GM18868 (cell line): ENCODE measurements at regions not wholly inside any gene's neighbourhood (a gene's known extent, or its start where the extent isn't known, plus 50 kb on each side); places are given as distances from the start of the nearest gene placed in this dataset.
A peak's percentile ranks its signal among the peaks of the same experiment; 100 is the strongest.
"Not testable (repeated sequence)": the region's sequence is repeated elsewhere in the genome, so short reads cannot be mapped to it uniquely, and the experiment has no call there.

Source experiments
- ATAC-seq: cut with Tn5 transposase; IDR thresholded peaks from one replicate; pipeline ENCODE4 v1.9.1; 2021; ENCODE audit warnings: mild to moderate bottlenecking, moderate library complexity; ENCODE audit not compliant: unreplicated experiment

- no peak for ATAC-seq
These were observed 278.9 kb upstream of the LMO3 start for GRCh38 chr12:16884819-16885218.

- peak; percentile 75 for ATAC-seq
These were observed 278.1 kb upstream of the LMO3 start for GRCh38 chr12:16884056-16884455.

GRCh38 chr12:16881986-16882570 is 276.1 kb upstream of the LMO3 start:
- no peak for ATAC-seq

GRCh38 chr12:16880864-16881285 is 274.9 kb upstream of the LMO3 start:
- no peak for ATAC-seq

GRCh38 chr12:16870845-16871244 is 264.9 kb upstream of the LMO3 start:
- no peak for ATAC-seq

- ATAC-seq: no peak
These were observed 257.8 kb upstream of the LMO3 start for GRCh38 chr12:16863742-16864141.

- ATAC-seq: peak; percentile 98
These were observed 251.5 kb upstream of the LMO3 start for GRCh38 chr12:16857456-16857923.

GRCh38 chr12:16854465-16854864 is 248.5 kb upstream of the LMO3 start:
- no peak for ATAC-seq

GRCh38 chr12:16849473-16849872 is 243.5 kb upstream of the LMO3 start:
- no peak for ATAC-seq

GRCh38 chr12:16844875-16845274 is 238.9 kb upstream of the LMO3 start:
- ATAC-seq: peak; percentile 48

- ATAC-seq: peak; percentile 91
These were observed 227.5 kb upstream of the LMO3 start for GRCh38 chr12:16833376-16834015.

- ATAC-seq: no peak
These were observed 222.9 kb upstream of the LMO3 start for GRCh38 chr12:16828891-16829290.

GRCh38 chr12:16807731-16808130 is 201.8 kb upstream of the LMO3 start:
- no peak for ATAC-seq

GRCh38 chr12:16796168-16796567 is 190.2 kb upstream of the LMO3 start:
- ATAC-seq: no peak

- peak; percentile 53 for ATAC-seq
These were observed 183.3 kb upstream of the LMO3 start for GRCh38 chr12:16789204-16789790.

GRCh38 chr12:16788506-16789203 is 182.7 kb upstream of the LMO3 start:
- ATAC-seq: no peak

GRCh38 chr12:16785953-16786352 is 180.0 kb upstream of the LMO3 start:
- ATAC-seq: no peak

- no peak for ATAC-seq
These were observed 179.6 kb upstream of the LMO3 start for GRCh38 chr12:16785524-16785923.

- not testable (repeated sequence) for ATAC-seq
These were observed 163.2 kb upstream of the LMO3 start for GRCh38 chr12:16769129-16769528.

GRCh38 chr12:16766736-16767135 is 160.8 kb upstream of the LMO3 start:
- no peak for ATAC-seq

GRCh38 chr12:16763901-16764300 is 157.9 kb upstream of the LMO3 start:
- ATAC-seq: no peak
